ENCODE measurements at regions not wholly inside any gene's neighbourhood (a gene's known extent, or its start where the extent isn't known, plus 50 kb on each side); places are given as distances from the start of the nearest gene placed in this dataset.
"Not testable (repeated sequence)": the region's sequence is repeated elsewhere in the genome, so short reads cannot be mapped to it uniquely, and the experiment has no call there.

DNA sequence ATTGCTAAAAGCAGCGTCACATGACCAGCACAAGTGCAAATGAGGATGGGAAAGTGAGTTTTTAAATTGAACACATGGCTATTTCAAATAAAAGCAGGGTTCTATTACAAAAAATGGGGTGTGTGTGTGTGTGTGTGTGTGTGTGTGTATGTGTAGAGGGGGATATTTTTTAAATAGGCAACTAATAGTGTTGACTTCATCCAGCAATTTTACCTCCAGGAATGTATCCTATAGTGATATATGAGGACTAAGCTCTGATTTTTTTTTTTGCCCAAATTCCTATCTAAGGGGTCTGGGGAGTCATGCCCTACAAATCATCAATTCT, 78.9 kb upstream of the AMN1 start:
- Mint-ChIP-seq H3K27ac (peak overlapping the region; percentile 62), H3K4me1 (peaks cover 41% of the 10 kb centered on the region), H3K4me3 (peak overlapping the region; percentile 3), H3K27me3 (ENCODE audit: insufficient read depth) (no peaks in the 10 kb centered on the region), H3K36me3 (ENCODE audit: low read depth) (no peaks in the 10 kb centered on the region), H3K9me3 (peaks cover 9% of the 10 kb centered on the region)
- no peak for DNase-seq
- Histone ChIP-seq H3K4me3 (ENCODE audit: low read length) (peak overlapping the region; percentile 6), H3K4me1 (ENCODE audit: control insufficient read depth, insufficient read depth, low read length) (no peaks in the 10 kb centered on the region), H3K27me3 (ENCODE audit: control insufficient read depth, insufficient read depth, low read length, poor library complexity, severe bottlenecking) (no peaks in the 10 kb centered on the region), H3K9ac (ENCODE audit: extremely low read depth, low read length, poor library complexity, severe bottlenecking) (no peak overlapping the region), H3K36me3 (ENCODE audit: control insufficient read depth, insufficient read depth, low read length) (no peaks in the 10 kb centered on the region), H3K27ac (ENCODE audit: low read depth, low read length) (no peak overlapping the region), H3K9me3 (ENCODE audit: control insufficient read depth, low read length) (no peaks in the 10 kb centered on the region)
- WGBS, 2 experiments (ENCODE audit: insufficient coverage in 1 of 2, insufficient read length in 1 of 2), result 86% methylated on average over 1 of the region's 1 CpG; no CpG with 5 or more reads in 1 of the 2 experiments
- TF ChIP-seq, protein P1, sequence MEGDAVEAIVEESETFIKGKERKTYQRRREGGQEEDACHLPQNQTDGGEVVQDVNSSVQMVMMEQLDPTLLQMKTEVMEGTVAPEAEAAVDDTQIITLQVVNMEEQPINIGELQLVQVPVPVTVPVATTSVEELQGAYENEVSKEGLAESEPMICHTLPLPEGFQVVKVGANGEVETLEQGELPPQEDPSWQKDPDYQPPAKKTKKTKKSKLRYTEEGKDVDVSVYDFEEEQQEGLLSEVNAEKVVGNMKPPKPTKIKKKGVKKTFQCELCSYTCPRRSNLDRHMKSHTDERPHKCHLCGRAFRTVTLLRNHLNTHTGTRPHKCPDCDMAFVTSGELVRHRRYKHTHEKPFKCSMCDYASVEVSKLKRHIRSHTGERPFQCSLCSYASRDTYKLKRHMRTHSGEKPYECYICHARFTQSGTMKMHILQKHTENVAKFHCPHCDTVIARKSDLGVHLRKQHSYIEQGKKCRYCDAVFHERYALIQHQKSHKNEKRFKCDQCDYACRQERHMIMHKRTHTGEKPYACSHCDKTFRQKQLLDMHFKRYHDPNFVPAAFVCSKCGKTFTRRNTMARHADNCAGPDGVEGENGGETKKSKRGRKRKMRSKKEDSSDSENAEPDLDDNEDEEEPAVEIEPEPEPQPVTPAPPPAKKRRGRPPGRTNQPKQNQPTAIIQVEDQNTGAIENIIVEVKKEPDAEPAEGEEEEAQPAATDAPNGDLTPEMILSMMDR (conservative IDR thresholded peaks at IDR 0.05), result no peak

DNA sequence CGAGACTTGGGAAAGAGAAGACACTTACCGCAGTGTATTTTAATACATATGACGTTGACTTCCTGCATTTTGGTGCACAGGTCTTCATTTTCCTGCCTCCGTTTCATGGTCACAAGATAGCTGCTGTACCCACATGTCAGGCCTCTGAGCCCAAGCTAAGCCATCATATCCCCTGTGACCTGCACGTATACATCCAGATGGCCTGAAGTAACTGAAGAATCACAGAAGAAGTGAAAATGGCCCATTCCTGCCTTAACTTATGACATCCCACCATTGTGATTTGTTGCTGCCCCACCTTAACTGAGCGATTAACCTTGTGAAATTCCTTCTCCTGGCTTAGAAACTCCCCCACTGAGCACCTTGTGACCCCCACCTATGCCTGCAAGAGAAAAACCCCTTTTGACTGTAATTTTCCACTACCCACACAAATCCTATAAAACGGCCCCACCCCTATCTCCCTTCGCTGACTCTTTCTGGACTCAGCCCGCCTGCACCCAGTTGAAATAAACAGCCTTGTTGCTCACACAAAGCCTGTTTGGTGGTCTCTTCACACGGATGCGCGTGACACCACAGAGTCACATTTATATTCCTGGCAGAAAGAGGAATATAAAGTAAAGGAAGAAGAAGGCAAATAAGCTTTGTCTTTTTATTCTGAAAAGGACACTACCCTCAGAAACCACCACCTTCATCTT, 78.4 kb upstream of the AMN1 start:
- not testable (repeated sequence) for H3K4me1 ChIP-seq (ENCODE audit: control insufficient read depth, insufficient read depth, low read length); H3K27ac ChIP-seq (ENCODE audit: low read depth, low read length); H3K36me3 ChIP-seq (ENCODE audit: control insufficient read depth, insufficient read depth, low read length); H3K9ac ChIP-seq (ENCODE audit: extremely low read depth, low read length, poor library complexity, severe bottlenecking); H3K9me3 Mint-ChIP-seq; H3K27me3 ChIP-seq (ENCODE audit: control insufficient read depth, insufficient read depth, low read length, poor library complexity, severe bottlenecking); H3K27me3 Mint-ChIP-seq (ENCODE audit: insufficient read depth); H3K36me3 Mint-ChIP-seq (ENCODE audit: low read depth); H3K9me3 ChIP-seq (ENCODE audit: control insufficient read depth, low read length)
- peak overlapping the region; percentile 6 for H3K4me3 ChIP-seq (ENCODE audit: low read length)
- peak overlapping the region; percentile 84 for H3K27ac Mint-ChIP-seq
- peak; percentile 77 for DNase-seq
- 85 to 88% methylated on average over 5 to 12 of the region's 12 CpGs for WGBS, 2 experiments (ENCODE audit: insufficient coverage in 1 of 2, insufficient read length in 1 of 2)
- peak overlapping the region; percentile 3 for H3K4me3 Mint-ChIP-seq
- peaks cover 41% of the 10 kb centered on the region for H3K4me1 Mint-ChIP-seq

DNA sequence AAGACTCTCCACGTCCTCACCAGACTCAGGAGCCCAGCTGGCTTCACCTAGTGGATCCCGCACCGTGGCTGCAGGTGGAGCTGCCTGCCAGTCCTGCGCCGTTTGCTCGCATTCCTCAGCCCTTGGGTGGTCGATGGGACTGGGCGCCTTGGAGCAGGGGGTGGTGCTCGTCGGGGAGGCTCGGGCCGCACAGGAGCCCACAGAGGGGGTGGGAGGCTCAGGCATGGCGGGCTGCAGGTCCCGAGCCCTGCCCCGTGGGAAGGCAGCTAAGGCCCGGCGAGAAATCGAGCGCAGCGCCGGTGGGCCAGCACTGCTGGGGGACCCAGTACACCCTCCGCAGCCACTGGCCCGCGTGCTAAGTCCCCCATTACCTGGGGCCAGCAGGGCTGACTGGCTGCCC, 76.9 kb upstream of the AMN1 start:
- not testable (repeated sequence) for H3K4me3 ChIP-seq (ENCODE audit: low read length); H3K9me3 ChIP-seq (ENCODE audit: control insufficient read depth, low read length); H3K27me3 ChIP-seq (ENCODE audit: control insufficient read depth, insufficient read depth, low read length, poor library complexity, severe bottlenecking); H3K4me3 Mint-ChIP-seq; H3K27me3 Mint-ChIP-seq (ENCODE audit: insufficient read depth); H3K9ac ChIP-seq (ENCODE audit: extremely low read depth, low read length, poor library complexity, severe bottlenecking); H3K27ac ChIP-seq (ENCODE audit: low read depth, low read length); H3K9me3 Mint-ChIP-seq; DNase-seq; H3K36me3 Mint-ChIP-seq (ENCODE audit: low read depth); H3K36me3 ChIP-seq (ENCODE audit: control insufficient read depth, insufficient read depth, low read length); H3K4me1 ChIP-seq (ENCODE audit: control insufficient read depth, insufficient read depth, low read length); H3K27ac Mint-ChIP-seq
- 88 to 100% methylated on average over 2 to 19 of the region's 24 CpGs for WGBS, 2 experiments (ENCODE audit: insufficient coverage in 1 of 2, insufficient read length in 1 of 2)
- H3K4me1 Mint-ChIP-seq, result peaks cover 42% of the 10 kb centered on the region

DNA sequence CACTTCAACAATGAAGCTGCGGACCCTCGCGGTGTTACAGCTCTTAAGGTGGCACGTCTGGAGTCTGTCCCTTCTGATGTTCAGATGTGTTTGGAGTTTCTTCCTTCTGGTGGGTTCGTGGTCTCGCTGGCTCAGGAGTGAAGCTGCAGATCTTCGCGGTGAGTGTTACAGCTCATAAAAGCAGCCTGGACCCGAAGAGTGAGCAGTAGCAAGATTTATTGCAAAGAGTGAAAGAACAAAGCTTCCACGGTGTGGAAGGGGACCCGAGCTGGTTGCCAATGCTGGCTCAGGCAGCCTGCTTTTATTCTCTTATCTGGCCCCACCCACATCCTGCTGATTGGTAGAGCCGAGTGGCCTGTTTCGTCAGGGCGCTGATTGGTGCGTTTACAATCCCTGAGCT, 75.9 kb upstream of the AMN1 start:
- not testable (repeated sequence) for H3K27ac Mint-ChIP-seq; H3K36me3 Mint-ChIP-seq (ENCODE audit: low read depth)

More for the DNA sequence above, 75.9 kb upstream of the AMN1 start:
- Mint-ChIP-seq H3K4me1 (peaks cover 42% of the 10 kb centered on the region), H3K9me3 (peaks cover 10% of the 10 kb centered on the region)
- H3K36me3 ChIP-seq (ENCODE audit: control insufficient read depth, insufficient read depth, low read length); H3K4me3 Mint-ChIP-seq; H3K27ac ChIP-seq (ENCODE audit: low read depth, low read length); DNase-seq; H3K9me3 ChIP-seq (ENCODE audit: control insufficient read depth, low read length); H3K4me1 ChIP-seq (ENCODE audit: control insufficient read depth, insufficient read depth, low read length); H3K27me3 Mint-ChIP-seq (ENCODE audit: insufficient read depth); H3K27me3 ChIP-seq (ENCODE audit: control insufficient read depth, insufficient read depth, low read length, poor library complexity, severe bottlenecking); H3K9ac ChIP-seq (ENCODE audit: extremely low read depth, low read length, poor library complexity, severe bottlenecking): not testable (repeated sequence)
- WGBS, 2 experiments (ENCODE audit: insufficient coverage in 1 of 2, insufficient read length in 1 of 2), result 96% methylated on average over 10 of the region's 15 CpGs; no CpG with 5 or more reads in 1 of the 2 experiments
- H3K4me3 ChIP-seq (ENCODE audit: low read length), result peak overlapping the region; percentile 25
